Endodermal cell (in vitro differentiated cells): ENCODE measurements at regions not wholly inside any gene's neighbourhood (a gene's known extent, or its start where the extent isn't known, plus 50 kb on each side); places are given as distances from the start of the nearest gene placed in this dataset.
"Not testable (repeated sequence)": the region's sequence is repeated elsewhere in the genome, so short reads cannot be mapped to it uniquely, and the experiment has no call there.

ENCODE experiments used
- DNase-seq: peaks from one replicate; pipeline ENCODE4 v3.0.0-alpha.2; 2017
- H3K27ac ChIP-seq: 2 replicates; pipeline ENCODE4 v1.5.1; 2013; ENCODE audit warnings: mild to moderate bottlenecking, low read depth, low read length, moderate library complexity
- H3K27me3 ChIP-seq: 2 replicates; pipeline ENCODE4 v1.6.1; 2013; ENCODE audit warnings: mild to moderate bottlenecking, low read length, moderate library complexity; ENCODE audit not compliant: insufficient read depth, control insufficient read depth, poor library complexity, severe bottlenecking
- H3K36me3 ChIP-seq: 2 replicates; pipeline ENCODE4 v1.7.0; 2013; ENCODE audit warnings: mild to moderate bottlenecking, low read length, moderate library complexity; ENCODE audit not compliant: control insufficient read depth, insufficient read depth
- H3K4me1 ChIP-seq: one replicate; pipeline ENCODE4 v1.7.0; 2013; ENCODE audit warnings: low read length; ENCODE audit not compliant: control insufficient read depth, insufficient read depth
- H3K4me3 ChIP-seq: 2 replicates; pipeline ENCODE4 v1.5.1; 2013; ENCODE audit warnings: mild to moderate bottlenecking, low read length, moderate library complexity
- H3K9ac ChIP-seq: 2 replicates; pipeline ENCODE4 v1.6.1; 2013; ENCODE audit warnings: mild to moderate bottlenecking, low read length, moderate library complexity; ENCODE audit not compliant: poor library complexity, severe bottlenecking; ENCODE audit errors: extremely low read depth
- H3K9me3 ChIP-seq: 2 replicates; pipeline ENCODE4 v1.6.1; 2013; ENCODE audit warnings: mild to moderate bottlenecking, low read length, moderate library complexity; ENCODE audit not compliant: control insufficient read depth
- H3K27ac Mint-ChIP-seq: 2 replicates; pipeline ENCODE4 v1.8.0; 2020; ENCODE audit warnings: mixed read lengths
- H3K27me3 Mint-ChIP-seq: 2 replicates; pipeline ENCODE4 v1.8.0; 2021; ENCODE audit warnings: mild to moderate bottlenecking, mixed read lengths; ENCODE audit not compliant: insufficient read depth
- H3K36me3 Mint-ChIP-seq: 2 replicates; pipeline ENCODE4 v1.8.0; 2020; ENCODE audit warnings: low read depth, mixed read lengths
- H3K4me1 Mint-ChIP-seq: 2 replicates; pipeline ENCODE4 v1.8.0; 2020; ENCODE audit warnings: mixed read lengths
- H3K4me3 Mint-ChIP-seq: 2 replicates; pipeline ENCODE4 v1.8.0; 2020; ENCODE audit warnings: mild to moderate bottlenecking, moderate library complexity, mixed read lengths
- H3K9me3 Mint-ChIP-seq: 2 replicates; pipeline ENCODE4 v1.8.0; 2020; ENCODE audit warnings: mild to moderate bottlenecking, mixed read lengths
- WGBS, 2 experiments: methylation state at CpG; one replicate each; pipeline versions ENCODE4 v1.1.5 to v1.1.7; 2013; ENCODE audit warnings: missing lambda C conversion rate in 2 of 2, mixed read lengths in 1 of 2; ENCODE audit not compliant: insufficient coverage in 1 of 2, insufficient read length in 1 of 2; 5-methylcytosine and 5-hydroxymethylcytosine counted together
- TF ChIP-seq, protein P1 (sequence below): fragments of 200-600 bp; sonication (generic); conservative IDR thresholded peaks from 2 replicates; pipeline ENCODE4 v1.5.0; 2021; ENCODE audit warnings: antibody characterized with exemption, mild to moderate bottlenecking

GRCh38 chr1:91189096-91189495 lies 167.3 kb upstream of the ZNF644 start:
- Mint-ChIP-seq H3K4me3 (no peak overlapping the region), H3K27me3 (peaks cover 2% of the 10 kb centered on the region), H3K9me3 (peaks cover 6% of the 10 kb centered on the region), H3K4me1 (no peaks in the 10 kb centered on the region), H3K36me3 (no peaks in the 10 kb centered on the region), H3K27ac (no peak overlapping the region)
- H3K9ac ChIP-seq = no peak overlapping the region
- no peak for DNase-seq
- H3K4me3 ChIP-seq = no peak overlapping the region
- TF ChIP-seq, protein P1, sequence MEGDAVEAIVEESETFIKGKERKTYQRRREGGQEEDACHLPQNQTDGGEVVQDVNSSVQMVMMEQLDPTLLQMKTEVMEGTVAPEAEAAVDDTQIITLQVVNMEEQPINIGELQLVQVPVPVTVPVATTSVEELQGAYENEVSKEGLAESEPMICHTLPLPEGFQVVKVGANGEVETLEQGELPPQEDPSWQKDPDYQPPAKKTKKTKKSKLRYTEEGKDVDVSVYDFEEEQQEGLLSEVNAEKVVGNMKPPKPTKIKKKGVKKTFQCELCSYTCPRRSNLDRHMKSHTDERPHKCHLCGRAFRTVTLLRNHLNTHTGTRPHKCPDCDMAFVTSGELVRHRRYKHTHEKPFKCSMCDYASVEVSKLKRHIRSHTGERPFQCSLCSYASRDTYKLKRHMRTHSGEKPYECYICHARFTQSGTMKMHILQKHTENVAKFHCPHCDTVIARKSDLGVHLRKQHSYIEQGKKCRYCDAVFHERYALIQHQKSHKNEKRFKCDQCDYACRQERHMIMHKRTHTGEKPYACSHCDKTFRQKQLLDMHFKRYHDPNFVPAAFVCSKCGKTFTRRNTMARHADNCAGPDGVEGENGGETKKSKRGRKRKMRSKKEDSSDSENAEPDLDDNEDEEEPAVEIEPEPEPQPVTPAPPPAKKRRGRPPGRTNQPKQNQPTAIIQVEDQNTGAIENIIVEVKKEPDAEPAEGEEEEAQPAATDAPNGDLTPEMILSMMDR = no peak
- H3K36me3 ChIP-seq = no peaks in the 10 kb centered on the region
- no peaks in the 10 kb centered on the region for H3K27me3 ChIP-seq
- H3K27ac ChIP-seq = no peak overlapping the region
- WGBS, 2 experiments = 80 to 86% methylated on average over 1 to 4 of the region's 4 CpGs
- no peaks in the 10 kb centered on the region for H3K9me3 ChIP-seq
- no peaks in the 10 kb centered on the region for H3K4me1 ChIP-seq

- peaks cover 17% of the 10 kb centered on the region for H3K9me3 Mint-ChIP-seq
- not testable (repeated sequence) for H3K27ac ChIP-seq, H3K9me3 ChIP-seq, H3K36me3 ChIP-seq, H3K4me1 Mint-ChIP-seq, H3K27me3 ChIP-seq, H3K4me3 ChIP-seq, H3K4me3 Mint-ChIP-seq, H3K27me3 Mint-ChIP-seq, H3K9ac ChIP-seq, H3K36me3 Mint-ChIP-seq, H3K4me1 ChIP-seq, DNase-seq, H3K27ac Mint-ChIP-seq
Measured at GRCh38 chr1:91182807-91183206, 161.0 kb upstream of the ZNF644 start.

GRCh38 chr1:91176250-91176649 lies 154.4 kb upstream of the ZNF644 start:
- TF ChIP-seq, protein P1 = no peak
- H3K27ac ChIP-seq = no peak overlapping the region
- Mint-ChIP-seq H3K4me1 (no peaks in the 10 kb centered on the region), H3K4me3 (no peak overlapping the region), H3K9me3 (no peaks in the 10 kb centered on the region), H3K36me3 (no peaks in the 10 kb centered on the region), H3K27ac (no peak overlapping the region), H3K27me3 (peaks cover 6% of the 10 kb centered on the region)
- H3K27me3 ChIP-seq = no peaks in the 10 kb centered on the region
- DNase-seq = no peak
- H3K4me1 ChIP-seq = no peaks in the 10 kb centered on the region
- no peak overlapping the region for H3K4me3 ChIP-seq
- 87 to 100% methylated on average over 1 of the region's 1 CpG for WGBS, 2 experiments
- no peaks in the 10 kb centered on the region for H3K9me3 ChIP-seq
- no peaks in the 10 kb centered on the region for H3K36me3 ChIP-seq
- no peak overlapping the region for H3K9ac ChIP-seq

GRCh38 chr1:91174734-91175133 lies 152.9 kb upstream of the ZNF644 start:
- TF ChIP-seq, protein P1 = no peak

More at GRCh38 chr1:91174734-91175133, 152.9 kb upstream of the ZNF644 start:
- no peak overlapping the region for H3K27ac Mint-ChIP-seq
- H3K4me3 ChIP-seq = no peak overlapping the region
- no peaks in the 10 kb centered on the region for H3K9me3 ChIP-seq
- DNase-seq = no peak
- H3K4me1 ChIP-seq = no peaks in the 10 kb centered on the region
- H3K36me3 ChIP-seq = no peaks in the 10 kb centered on the region
- H3K27ac ChIP-seq = no peak overlapping the region
- no peaks in the 10 kb centered on the region for H3K36me3 Mint-ChIP-seq
- H3K4me1 Mint-ChIP-seq = no peaks in the 10 kb centered on the region
- H3K27me3 Mint-ChIP-seq = peaks cover 6% of the 10 kb centered on the region
- WGBS, 2 experiments = 90 to 100% methylated on average over 1 to 3 of the region's 3 CpGs
- no peaks in the 10 kb centered on the region for H3K27me3 ChIP-seq
- no peaks in the 10 kb centered on the region for H3K9me3 Mint-ChIP-seq
- H3K9ac ChIP-seq = no peak overlapping the region
- no peak overlapping the region for H3K4me3 Mint-ChIP-seq
